22Rv1 (cell line): ENCODE measurements at regions not wholly inside any gene's neighbourhood (a gene's known extent, or its start where the extent isn't known, plus 50 kb on each side); places are given as distances from the start of the nearest gene placed in this dataset.

Experiments used
- ZFX ChIP-seq: fragments of 450-650 bp; IDR thresholded peaks from 2 replicates; pipeline ENCODE4 v1.6.1; 2017; ENCODE audit warnings: antibody characterized with exemption, borderline replicate concordance
- TF ChIP-seq, protein P1 (sequence below): fragments of 450-650 bp; IDR thresholded peaks from 2 replicates; pipeline ENCODE4 v1.5.1; 2017; ENCODE audit warnings: mild to moderate bottlenecking

DNA sequence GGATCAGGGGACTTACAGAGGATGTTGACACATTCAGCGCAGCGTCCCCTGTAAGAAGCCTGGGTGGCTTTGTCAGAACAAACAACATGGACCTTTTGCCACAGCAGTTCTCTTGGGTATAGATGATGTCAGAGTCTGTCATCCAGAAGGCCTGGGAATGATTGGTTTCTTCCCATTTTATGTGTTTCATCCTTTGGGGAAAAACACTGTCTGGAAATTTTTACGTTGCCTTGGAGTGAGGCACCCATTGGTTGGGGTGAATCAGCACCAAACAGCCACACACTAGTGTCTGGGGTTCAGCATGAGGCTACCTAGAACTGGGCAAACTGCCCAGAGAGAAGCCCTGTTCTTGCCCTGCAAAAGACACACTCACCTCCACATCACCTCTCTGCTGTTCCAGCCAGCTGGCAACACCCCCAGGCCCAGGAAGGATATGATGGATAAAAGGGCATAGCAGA, 123.0 kb downstream of the FAM43A start:
- TF ChIP-seq, protein P1, sequence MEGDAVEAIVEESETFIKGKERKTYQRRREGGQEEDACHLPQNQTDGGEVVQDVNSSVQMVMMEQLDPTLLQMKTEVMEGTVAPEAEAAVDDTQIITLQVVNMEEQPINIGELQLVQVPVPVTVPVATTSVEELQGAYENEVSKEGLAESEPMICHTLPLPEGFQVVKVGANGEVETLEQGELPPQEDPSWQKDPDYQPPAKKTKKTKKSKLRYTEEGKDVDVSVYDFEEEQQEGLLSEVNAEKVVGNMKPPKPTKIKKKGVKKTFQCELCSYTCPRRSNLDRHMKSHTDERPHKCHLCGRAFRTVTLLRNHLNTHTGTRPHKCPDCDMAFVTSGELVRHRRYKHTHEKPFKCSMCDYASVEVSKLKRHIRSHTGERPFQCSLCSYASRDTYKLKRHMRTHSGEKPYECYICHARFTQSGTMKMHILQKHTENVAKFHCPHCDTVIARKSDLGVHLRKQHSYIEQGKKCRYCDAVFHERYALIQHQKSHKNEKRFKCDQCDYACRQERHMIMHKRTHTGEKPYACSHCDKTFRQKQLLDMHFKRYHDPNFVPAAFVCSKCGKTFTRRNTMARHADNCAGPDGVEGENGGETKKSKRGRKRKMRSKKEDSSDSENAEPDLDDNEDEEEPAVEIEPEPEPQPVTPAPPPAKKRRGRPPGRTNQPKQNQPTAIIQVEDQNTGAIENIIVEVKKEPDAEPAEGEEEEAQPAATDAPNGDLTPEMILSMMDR, result no peak
- no peak for TF ChIP-seq ZFX
